Renal pelvis (tissue), 1 donor: ENCODE measurements at regions not wholly inside any gene's neighbourhood (a gene's known extent, or its start where the extent isn't known, plus 50 kb on each side); places are given as distances from the start of the nearest gene placed in this dataset.

ENCODE experiments used
- DNase-seq: peaks from one replicate; pipeline ENCODE4 v3.0.0-alpha.2; 2013

- DNase-seq = no peak
Measured at GRCh38 chr22:47251911-47252310, 489.5 kb downstream of the TBC1D22A start.

- DNase-seq = no peak
Measured at GRCh38 chr22:47250995-47251765, 488.7 kb downstream of the TBC1D22A start.

DNA sequence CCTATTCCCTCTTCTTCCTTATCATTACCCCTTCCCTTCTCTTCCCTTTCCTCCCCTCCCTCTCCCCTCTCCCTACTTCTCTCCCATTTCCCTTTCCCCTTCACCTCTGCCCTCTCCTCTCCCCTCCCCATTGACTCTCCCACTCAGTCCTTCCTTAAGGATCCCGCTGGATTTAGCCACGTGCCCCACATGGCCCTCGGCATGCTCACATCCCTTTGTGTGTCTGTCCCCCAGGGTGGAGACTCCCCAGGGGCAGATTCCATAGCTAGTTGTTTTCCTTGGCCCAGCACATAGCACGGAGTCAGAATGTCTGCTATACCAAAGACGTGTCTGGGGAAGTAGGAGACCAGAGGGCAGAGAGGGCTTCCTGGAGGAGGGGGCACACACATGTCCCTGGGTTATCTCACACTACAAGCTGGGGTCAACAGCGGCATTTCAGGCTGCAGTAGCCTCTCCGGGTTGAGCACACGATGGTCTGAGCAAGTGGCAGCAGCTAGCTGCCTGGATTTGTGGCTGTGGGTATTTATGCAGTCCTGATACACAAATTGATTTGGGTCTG, 487.0 kb downstream of the TBC1D22A start:
- no peak for DNase-seq

GRCh38 chr22:47248925-47249324, 486.5 kb downstream of the TBC1D22A start:
- no peak for DNase-seq

DNA sequence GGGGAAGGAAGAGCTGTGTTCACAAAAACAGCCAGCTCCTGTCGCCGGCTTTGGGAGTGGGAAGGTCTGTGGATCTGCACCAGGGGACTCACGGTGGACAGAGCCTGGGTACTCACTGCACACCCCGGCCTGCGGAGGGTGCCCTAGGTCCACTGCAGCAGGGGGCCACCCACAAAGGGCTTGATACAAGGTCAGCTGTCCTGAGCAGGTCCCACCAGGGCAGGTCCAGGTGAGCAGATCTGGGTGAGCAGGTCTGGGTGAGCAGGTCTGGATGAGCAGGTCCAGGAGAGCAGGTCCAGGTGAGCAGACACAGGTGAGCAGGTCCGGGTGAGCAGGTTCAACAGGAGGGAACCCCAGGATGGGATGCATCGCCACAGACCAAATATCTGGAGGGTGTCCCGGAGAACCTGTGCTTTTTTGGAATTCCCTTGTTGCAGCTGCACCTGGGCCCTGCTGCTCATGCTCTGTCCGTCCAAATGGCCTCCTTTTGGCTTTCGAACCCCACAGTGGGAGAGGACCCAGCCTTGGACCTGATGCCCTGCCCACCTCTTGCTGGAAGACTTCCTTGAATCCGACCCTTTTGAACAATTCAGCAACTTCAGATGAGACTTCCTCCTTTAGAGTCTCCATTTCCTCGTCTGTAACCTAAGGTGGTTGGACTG, 485.3 kb downstream of the TBC1D22A start:
- no peak for DNase-seq

DNA sequence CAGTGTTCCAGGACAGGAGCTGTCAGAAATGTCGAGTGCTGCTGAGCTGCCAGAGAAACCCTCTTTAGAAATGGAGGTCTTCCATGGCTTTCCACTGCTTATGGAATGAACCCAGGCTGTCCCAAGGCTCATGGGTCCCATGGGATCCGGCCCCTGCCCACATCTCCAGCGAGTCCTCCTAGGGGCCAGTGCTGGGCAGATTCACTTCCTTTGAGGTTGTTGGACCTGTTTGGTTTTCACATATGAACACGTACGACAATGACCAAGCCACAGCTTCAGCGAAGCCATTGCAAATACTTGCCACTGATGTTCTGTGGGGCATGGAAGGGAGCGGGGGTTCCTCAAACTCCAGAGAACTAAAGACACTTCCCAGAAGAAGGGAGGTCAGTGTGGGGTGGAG, 483.3 kb downstream of the TBC1D22A start:
- no peak for DNase-seq

DNA sequence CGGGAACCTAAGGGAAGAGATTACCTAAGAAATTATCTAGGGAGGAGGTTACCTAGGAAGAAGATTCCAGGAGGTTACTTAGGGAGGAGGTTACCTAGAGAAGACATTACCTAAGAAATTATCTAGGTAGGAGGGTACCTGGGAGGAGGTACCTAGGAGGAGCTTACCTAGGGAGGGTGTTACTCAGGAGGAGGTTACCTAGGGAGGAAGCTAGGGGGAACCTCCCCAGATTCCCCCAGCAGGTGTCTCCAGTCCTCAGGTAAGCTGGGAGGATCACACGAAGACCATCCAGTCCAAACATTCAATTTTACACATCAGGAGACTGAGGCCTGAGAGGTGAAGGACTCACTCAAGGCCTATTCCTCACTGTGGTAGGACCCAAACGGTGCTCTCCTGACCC, 482.8 kb downstream of the TBC1D22A start:
- DNase-seq = no peak

DNA sequence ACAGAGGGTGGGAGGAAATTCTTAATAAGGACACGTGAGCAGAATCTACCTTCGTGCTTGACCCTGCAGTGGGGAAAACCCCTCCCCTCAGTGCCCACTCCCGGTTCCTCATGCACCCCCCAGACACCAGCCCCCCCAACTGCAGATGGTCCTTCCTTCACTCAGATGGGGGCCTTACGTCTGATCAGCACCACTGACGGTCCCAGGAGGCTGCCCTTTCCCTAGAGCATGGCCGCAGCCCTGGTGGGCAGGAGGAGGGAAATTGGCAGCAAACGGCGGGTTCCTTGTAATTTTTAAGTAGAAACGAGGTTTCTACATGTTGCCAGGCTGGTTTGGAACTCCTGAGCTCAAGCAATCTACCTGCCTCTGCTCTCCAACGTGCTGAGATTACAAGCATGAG, 477.7 kb downstream of the TBC1D22A start:
- no peak for DNase-seq

GRCh38 chr22:47239474-47239860, 477.0 kb downstream of the TBC1D22A start:
- no peak for DNase-seq

DNA sequence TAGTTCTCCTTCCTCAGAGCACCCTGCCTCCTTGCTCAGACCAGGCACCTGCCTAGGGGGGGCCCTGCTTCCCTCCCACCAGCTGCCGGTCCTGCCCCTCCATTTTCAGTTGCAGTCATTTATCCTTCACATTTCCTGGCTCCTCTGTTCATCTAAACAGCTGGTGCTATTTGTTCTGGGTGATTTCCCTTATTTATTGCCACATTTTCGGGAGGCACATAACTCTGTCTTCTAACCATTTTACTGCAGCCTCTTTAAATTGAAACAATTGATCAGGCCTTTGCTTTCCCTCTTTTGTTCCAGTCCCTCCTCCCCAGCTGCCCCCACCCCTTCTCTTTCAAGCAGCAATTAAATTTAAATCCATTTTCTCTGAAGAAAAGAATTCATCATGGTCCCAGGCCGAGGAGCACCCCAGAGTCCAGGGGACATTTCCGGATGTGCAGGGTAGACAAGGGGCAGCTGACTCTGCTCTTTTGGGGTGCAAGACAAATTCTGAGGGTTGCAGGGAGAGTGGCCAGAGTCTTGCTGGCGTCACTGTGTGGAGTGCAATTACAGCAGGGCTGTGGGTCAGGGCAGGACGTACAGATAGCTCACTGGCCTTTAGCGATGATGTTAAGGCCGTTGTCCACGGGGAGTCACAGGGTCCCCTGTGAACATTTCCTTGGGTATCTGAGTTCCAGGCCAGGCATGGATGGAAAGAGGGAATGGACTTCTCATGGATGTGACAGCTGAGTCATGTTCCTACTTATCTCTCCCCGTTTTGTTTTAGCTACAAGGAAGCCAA, 476.4 kb downstream of the TBC1D22A start:
- peak; percentile 27 for DNase-seq

DNA sequence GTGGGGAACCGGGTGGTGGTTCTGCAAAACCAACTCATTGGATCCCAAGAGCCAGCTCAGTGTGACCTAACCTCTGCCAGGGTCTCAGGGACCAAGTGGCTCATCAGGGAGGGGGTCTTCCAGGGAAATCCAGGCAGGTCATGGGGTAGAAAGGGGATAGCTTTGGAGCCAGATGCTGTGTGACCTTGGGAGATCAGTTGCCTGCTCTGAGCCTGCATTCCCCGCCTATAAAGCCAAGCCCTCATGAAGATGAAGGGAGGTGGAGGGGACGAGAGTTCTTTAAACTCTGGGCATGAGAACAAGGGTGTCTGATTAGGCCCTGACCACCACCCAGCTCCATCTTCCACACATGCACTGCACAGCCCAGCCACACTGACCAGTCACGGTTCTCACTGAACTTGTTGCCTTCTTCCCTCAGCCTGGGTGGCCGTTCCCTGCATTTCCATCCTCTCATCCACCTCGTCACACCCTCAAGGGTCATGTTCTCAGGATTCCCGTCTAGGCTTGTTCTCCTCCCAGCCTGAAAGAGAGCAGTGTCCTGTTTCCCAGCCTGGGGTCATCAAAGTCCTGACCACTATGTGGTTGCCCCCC, 475.5 kb downstream of the TBC1D22A start:
- DNase-seq = no peak

GRCh38 chr22:47236718-47237117, 474.3 kb downstream of the TBC1D22A start:
- no peak for DNase-seq

DNA sequence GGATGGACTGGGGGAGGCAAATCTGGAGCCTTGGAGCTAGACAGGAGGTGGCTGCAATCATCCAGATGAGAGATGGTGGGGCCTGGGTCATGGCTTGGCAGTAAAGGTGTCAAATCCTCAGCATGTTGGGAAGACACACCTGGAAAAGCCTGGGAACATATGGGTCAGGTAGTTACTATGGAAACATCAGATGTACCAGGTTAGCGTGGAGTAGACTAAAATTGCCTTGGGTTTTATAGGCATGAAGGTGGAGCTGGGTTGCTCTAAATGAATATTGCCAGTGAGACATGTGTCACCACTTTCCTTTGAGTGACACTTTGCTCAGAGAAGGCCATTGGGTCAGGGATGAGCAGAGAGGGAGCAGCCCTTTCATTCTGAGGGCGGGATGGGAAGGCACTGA, 473.7 kb downstream of the TBC1D22A start:
- DNase-seq = no peak

DNA sequence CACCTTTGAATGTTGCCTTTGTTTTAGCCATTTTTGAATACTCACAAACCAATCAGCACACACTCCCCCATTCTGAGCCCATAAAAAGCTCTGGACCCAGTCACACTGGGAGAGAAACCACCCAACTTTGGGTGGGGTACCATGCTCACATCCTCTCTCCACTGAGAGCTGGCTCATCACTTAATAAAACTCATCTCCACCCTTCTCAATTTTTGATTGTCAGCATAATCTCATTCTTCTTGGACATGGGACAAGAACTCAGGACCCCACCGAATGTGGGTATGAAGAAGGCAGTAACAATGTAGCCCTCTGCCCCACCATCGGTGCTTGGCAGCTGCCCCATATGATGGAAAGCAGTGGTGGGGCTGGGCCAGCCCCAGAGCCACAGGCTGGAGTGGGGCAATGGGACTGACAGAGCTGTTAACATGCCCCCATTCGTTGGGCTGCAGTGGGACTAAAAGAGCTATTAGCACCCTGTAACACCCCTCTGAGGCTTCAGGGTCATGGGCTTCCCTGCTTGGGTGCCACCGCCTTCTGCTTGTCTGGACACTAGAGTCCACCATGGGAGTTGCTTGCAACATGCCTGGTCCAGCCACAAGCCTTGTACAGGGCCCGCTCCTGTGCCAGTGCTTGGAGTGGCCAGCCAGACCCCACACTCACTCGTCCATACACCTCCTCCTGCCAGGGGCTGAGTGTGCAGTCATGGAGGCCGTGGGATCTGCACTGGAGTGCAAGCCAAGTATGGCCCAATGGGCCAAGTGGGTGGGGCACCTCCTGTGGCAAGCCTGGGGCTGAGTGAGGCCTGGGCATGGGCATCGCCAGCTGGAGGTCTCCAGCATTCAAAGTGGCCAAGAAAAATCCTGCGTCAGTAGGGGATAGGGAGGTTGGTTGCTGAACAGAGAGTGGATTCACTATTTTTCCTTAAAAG, 471.1 kb downstream of the TBC1D22A start:
- no peak for DNase-seq

GRCh38 chr22:47232753-47233152, 470.3 kb downstream of the TBC1D22A start:
- no peak for DNase-seq

GRCh38 chr22:47232197-47232596, 469.7 kb downstream of the TBC1D22A start:
- no peak for DNase-seq

- DNase-seq = no peak
Measured at GRCh38 chr22:47231759-47232158, 469.3 kb downstream of the TBC1D22A start.

- DNase-seq = no peak
Measured at GRCh38 chr22:47230741-47231140, 468.3 kb downstream of the TBC1D22A start.

DNA sequence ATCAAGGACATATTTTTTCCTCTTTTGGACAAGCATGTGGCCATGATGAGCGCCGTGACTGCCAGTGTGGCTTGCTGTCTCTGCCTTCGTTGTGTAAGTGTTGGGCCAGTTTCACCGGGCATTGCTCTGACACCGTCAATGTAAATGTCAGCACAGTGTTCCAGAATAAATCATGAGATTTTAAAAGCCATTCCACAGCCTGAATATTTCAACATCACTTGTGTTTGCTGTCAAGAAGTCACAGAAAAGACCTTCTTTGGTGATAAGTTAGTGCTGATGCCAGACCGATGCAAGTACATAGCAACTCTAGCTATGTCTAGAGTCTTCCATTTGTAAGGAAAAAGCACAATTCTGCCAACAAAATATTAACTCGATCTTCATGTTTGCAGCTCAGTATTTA, 467.8 kb downstream of the TBC1D22A start:
- DNase-seq = no peak

DNA sequence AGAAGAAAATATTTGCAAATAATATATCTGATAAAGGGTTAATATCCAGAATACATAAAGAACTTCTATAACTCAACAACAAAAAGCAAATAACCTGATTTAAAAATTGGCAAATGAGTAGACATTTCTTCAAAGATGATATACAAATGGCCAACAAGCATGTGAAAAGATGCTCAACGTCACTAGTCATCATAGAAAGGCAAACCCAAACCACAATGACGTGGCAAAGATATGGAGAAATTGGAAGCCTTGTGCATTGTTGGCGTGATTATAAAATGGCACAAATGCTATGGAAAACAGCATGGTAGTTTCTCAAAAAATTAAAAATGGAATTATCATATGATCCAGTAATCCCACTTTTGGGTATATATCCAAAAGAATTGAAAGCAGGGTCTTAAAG, 466.3 kb downstream of the TBC1D22A start:
- DNase-seq = no peak
